ENCODE measurements at regions not wholly inside any gene's neighbourhood (a gene's known extent, or its start where the extent isn't known, plus 50 kb on each side); places are given as distances from the start of the nearest gene placed in this dataset.

DNA sequence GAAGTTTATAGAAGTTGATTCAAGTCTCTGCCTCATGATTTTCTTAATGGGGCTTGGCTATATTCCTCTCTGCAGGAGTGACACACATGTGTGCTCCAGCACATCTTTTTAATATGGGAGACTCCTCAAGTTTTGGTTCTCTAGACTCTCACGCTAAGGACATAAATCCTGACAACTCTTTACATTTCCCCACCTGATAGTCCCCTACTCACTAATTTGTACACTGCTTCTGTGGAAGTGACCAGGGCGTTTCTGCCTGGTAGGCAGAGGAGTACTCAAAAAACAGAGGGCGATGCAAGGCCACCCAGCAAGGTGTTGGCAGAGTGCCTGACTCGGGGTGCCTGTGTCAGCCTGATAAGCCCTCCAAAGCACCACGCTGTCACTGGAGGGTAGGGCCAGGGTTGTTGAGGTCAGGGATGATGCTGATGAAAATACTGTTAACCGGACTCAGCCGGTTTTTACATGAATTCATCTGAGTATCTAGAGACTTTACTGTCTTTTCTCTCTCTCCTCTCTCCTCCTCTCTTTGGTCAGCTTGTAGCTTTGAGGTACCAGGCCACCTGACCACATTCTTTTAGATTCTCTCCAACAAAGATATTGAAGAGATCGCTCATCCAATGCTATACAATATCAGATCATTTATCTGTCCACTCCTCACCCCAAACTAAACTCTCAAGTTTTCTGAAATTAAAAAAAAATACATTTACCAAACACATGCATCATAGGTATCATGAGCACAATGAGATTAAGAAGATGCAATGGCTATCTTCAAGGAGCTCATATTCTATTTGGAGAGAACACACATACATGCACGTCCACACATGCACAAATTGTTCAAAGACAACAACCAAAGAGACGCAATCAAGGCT is 205.2 kb downstream of the PIK3R1 start:
- Histone ChIP-seq H3K79me2 (ENCODE audit: insufficient read depth, low read length) (no peaks in the 10 kb centered on the region), H3K4me1 (ENCODE audit: control insufficient read depth in 1 of 2, insufficient read depth in 2 of 2, low read length in 2 of 2) (peaks cover 14 to 22% of the 10 kb centered on the region in 2 donors), H3K9me3 (replicated peaks in 1 of 2; ENCODE audit: control insufficient read depth in 1 of 2, insufficient read depth in 1 of 2, low read length in 2 of 2) (no peaks in the 10 kb centered on the region), H3K9ac (ENCODE audit: insufficient read depth, low read length, poor library complexity, severe bottlenecking) (no peak overlapping the region), H3K36me3 (replicated peaks in 1 of 2; ENCODE audit: control insufficient read depth in 1 of 2, insufficient read depth in 2 of 2, low read length in 2 of 2) (no peaks in the 10 kb centered on the region), H2AFZ (ENCODE audit: insufficient read depth, low read depth, low read length, poor library complexity, severe bottlenecking) (no peak overlapping the region), H4K20me1 (ENCODE audit: insufficient read depth, low read length) (no peaks in the 10 kb centered on the region), H3K27me3 (ENCODE audit: control insufficient read depth in 2 of 2, insufficient read depth in 2 of 2, low read length in 2 of 2) (no peaks in the 10 kb centered on the region), H3K4me3 (replicated peaks in 1 of 3; ENCODE audit: low read depth in 2 of 3, low read length in 3 of 3) (no peak overlapping the region), H3K27ac (ENCODE audit: low read depth in 1 of 2, low read length in 2 of 2) (no peak overlapping the region), H3K4me2 (replicated peaks; ENCODE audit: extremely low read depth, low read length, poor library complexity, severe bottlenecking) (no peak overlapping the region)
- H3K27me3 Mint-ChIP-seq (ENCODE audit: low read depth in 3 of 3), result peaks cover 0 to 2% (median 0%) of the 10 kb centered on the region in 3 donors
- H3K36me3 Mint-ChIP-seq, result no peaks in the 10 kb centered on the region
- intact Hi-C loops (cut with micrococcal nuclease), result no loop called here
- peak overlapping the region in 2 of 7 donors; percentile 3 for H3K27ac Mint-ChIP-seq
- TF ChIP-seq, protein P1, sequence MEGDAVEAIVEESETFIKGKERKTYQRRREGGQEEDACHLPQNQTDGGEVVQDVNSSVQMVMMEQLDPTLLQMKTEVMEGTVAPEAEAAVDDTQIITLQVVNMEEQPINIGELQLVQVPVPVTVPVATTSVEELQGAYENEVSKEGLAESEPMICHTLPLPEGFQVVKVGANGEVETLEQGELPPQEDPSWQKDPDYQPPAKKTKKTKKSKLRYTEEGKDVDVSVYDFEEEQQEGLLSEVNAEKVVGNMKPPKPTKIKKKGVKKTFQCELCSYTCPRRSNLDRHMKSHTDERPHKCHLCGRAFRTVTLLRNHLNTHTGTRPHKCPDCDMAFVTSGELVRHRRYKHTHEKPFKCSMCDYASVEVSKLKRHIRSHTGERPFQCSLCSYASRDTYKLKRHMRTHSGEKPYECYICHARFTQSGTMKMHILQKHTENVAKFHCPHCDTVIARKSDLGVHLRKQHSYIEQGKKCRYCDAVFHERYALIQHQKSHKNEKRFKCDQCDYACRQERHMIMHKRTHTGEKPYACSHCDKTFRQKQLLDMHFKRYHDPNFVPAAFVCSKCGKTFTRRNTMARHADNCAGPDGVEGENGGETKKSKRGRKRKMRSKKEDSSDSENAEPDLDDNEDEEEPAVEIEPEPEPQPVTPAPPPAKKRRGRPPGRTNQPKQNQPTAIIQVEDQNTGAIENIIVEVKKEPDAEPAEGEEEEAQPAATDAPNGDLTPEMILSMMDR (IDR thresholded peaks at IDR 0.05), result no peak
- 49% methylated on average over 4 of the region's 10 CpGs for WGBS (ENCODE audit: insufficient coverage)
- H3K4me3 Mint-ChIP-seq, result no peak overlapping the region
- H3K9me3 Mint-ChIP-seq, result peaks cover 0 to 1% (median 0%) of the 10 kb centered on the region in 7 donors
- no peak for DNase-seq
- peaks cover 30% of the 10 kb centered on the region for H3K4me1 Mint-ChIP-seq

DNA sequence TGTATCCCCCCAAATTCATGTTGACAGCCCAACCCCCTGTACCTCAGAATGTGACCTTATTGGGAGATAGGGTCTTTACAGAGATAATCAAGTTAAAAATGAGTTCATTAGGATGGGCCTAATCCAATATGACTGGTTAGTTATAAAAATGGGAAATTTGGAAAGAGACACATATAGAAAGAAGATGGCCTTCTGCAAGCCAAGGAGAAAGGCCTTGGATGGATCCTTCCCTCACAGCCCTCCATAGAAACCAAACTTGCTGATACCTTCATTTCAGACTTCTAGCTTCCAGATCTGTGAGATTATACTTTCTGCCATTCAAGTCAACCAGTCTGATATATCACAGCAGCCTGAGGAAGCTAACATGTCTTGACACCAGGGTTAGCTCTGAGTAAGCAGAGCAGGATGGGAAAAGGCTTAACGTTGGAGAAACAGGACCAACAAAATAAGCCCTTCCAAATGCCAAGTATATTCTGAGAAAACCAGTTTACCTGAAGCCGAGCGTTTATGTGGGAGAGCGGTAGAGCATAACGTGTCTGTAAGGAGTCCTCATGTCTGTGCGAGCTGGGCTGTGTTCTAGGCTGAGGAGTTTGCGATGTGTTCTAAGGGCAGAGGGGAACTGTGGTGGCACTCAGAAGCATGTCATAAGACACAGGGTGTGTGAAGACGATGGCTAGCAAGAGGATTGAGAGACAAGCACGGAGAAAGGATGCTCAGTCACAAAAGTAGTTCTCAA is 206.1 kb downstream of the PIK3R1 start:
- peaks cover 29% of the 10 kb centered on the region for H3K4me1 Mint-ChIP-seq
- Histone ChIP-seq H3K9me3 (replicated peaks in 1 of 2; ENCODE audit: control insufficient read depth in 1 of 2, insufficient read depth in 1 of 2, low read length in 2 of 2) (no peaks in the 10 kb centered on the region), H4K20me1 (ENCODE audit: insufficient read depth, low read length) (no peaks in the 10 kb centered on the region), H3K27me3 (ENCODE audit: control insufficient read depth in 2 of 2, insufficient read depth in 2 of 2, low read length in 2 of 2) (no peaks in the 10 kb centered on the region), H3K79me2 (ENCODE audit: insufficient read depth, low read length) (no peaks in the 10 kb centered on the region), H3K27ac (ENCODE audit: low read depth in 1 of 2, low read length in 2 of 2) (no peak overlapping the region), H3K4me1 (ENCODE audit: control insufficient read depth in 1 of 2, insufficient read depth in 2 of 2, low read length in 2 of 2) (peaks cover 17 to 27% of the 10 kb centered on the region in 2 donors), H3K4me3 (replicated peaks in 1 of 3; ENCODE audit: low read depth in 2 of 3, low read length in 3 of 3) (no peak overlapping the region), H3K4me2 (replicated peaks; ENCODE audit: extremely low read depth, low read length, poor library complexity, severe bottlenecking) (no peak overlapping the region), H3K36me3 (replicated peaks in 1 of 2; ENCODE audit: control insufficient read depth in 1 of 2, insufficient read depth in 2 of 2, low read length in 2 of 2) (no peaks in the 10 kb centered on the region), H2AFZ (ENCODE audit: insufficient read depth, low read depth, low read length, poor library complexity, severe bottlenecking) (no peak overlapping the region), H3K9ac (ENCODE audit: insufficient read depth, low read length, poor library complexity, severe bottlenecking) (no peak overlapping the region)
- 94% methylated on average over 9 of the region's 9 CpGs for WGBS (ENCODE audit: insufficient coverage)
- peaks cover 0 to 2% (median 0%) of the 10 kb centered on the region in 3 donors for H3K27me3 Mint-ChIP-seq (ENCODE audit: low read depth in 3 of 3)
- no peak overlapping the region for H3K4me3 Mint-ChIP-seq
- TF ChIP-seq, protein P1 (IDR thresholded peaks at IDR 0.05), result no peak
- no peaks in the 10 kb centered on the region for H3K36me3 Mint-ChIP-seq
- intact Hi-C loops (cut with micrococcal nuclease), result no loop called here
- H3K9me3 Mint-ChIP-seq, result no peaks in the 10 kb centered on the region
- H3K27ac Mint-ChIP-seq, result no peak overlapping the region
- DNase-seq, result no peak

All from CD14-positive monocyte (primary cell).